H1 (cell line): ENCODE measurements at regions not wholly inside any gene's neighbourhood (a gene's known extent, or its start where the extent isn't known, plus 50 kb on each side); places are given as distances from the start of the nearest gene placed in this dataset.

ENCODE experiments used
- CTCF ChIA-PET: fragments of 300-600 bp; sonication (Branson Sonifier 250); formaldehyde crosslinking; loops from one replicate; lab custom pipeline; 2021; ENCODE audit not compliant: partially characterized antibody; lab: Charles Lee
- POLR2A ChIA-PET: fragments of 300-600 bp; sonication (Branson Sonifier 250); formaldehyde crosslinking; loops from one replicate; lab custom pipeline; 2021; ENCODE audit warnings: inconsistent platforms; ENCODE audit not compliant: partially characterized antibody; lab: Charles Lee
- DNase-seq, 2 experiments: peaks; one replicate each; pipeline versions ENCODE4 v3.0.0 to v3.0.0-alpha.2; 2010 to 2022; ENCODE audit warnings: low spot score in 2 of 2, low read depth in 1 of 2, mixed read lengths in 1 of 2
- FAIRE-seq: peaks from 2 replicates; lab custom pipeline; 2011; peaks lifted over from hg19 to GRCh38; lab: Jason Lieb, UNC
- H2AFZ ChIP-seq: 2 replicates; pipeline ENCODE4 v1.8.1; 2012; ENCODE audit warnings: low read length, inconsistent platforms
- H2AK5ac ChIP-seq: 2 replicates; pipeline ENCODE4 v1.6.1; 2013; ENCODE audit warnings: low read depth, low read length
- H2BK120ac ChIP-seq: replicated peaks from 2 replicates; pipeline ENCODE3; 2013; ENCODE audit warnings: low read depth, low read length, inconsistent platforms
- H2BK12ac ChIP-seq: 2 replicates; pipeline ENCODE4 v1.6.1; 2013; ENCODE audit warnings: low read depth, low read length
- H2BK15ac ChIP-seq: 2 replicates; pipeline ENCODE4 v1.6.1; 2013; ENCODE audit warnings: low read length
- H2BK20ac ChIP-seq: 2 replicates; pipeline ENCODE4 v1.6.1; 2013; ENCODE audit warnings: low read length
- H2BK5ac ChIP-seq: 2 replicates; pipeline ENCODE4 v1.6.1; 2013; ENCODE audit warnings: low read depth, low read length
- H3K14ac ChIP-seq: 2 replicates; pipeline ENCODE4 v1.6.1; 2013; ENCODE audit warnings: inconsistent platforms; ENCODE audit not compliant: insufficient read length
- H3K18ac ChIP-seq: 2 replicates; pipeline ENCODE4 v1.6.1; 2013; ENCODE audit warnings: low read length; ENCODE audit errors: extremely low read depth
- H3K23ac ChIP-seq: 2 replicates; pipeline ENCODE4 v1.6.1; 2013; ENCODE audit warnings: inconsistent platforms; ENCODE audit not compliant: insufficient read length
- H3K23me2 ChIP-seq: 2 replicates; pipeline ENCODE4 v1.6.1; 2013; ENCODE audit warnings: low read depth, low read length
- H3K27ac ChIP-seq: 2 replicates; pipeline ENCODE4 v1.6.1; 2011; ENCODE audit warnings: low read depth, low read length, inconsistent platforms
- H3K27me3 ChIP-seq, 4 experiments: replicated peaks in 1 of 4; 1 replicate in 1 of 4; 2 replicates in 3 of 4; pipeline versions ENCODE4 v1.6.1 to v1.8.1; 2011 to 2013; ENCODE audit warnings: low read length in 3 of 4, mild to moderate bottlenecking in 3 of 4, inconsistent platforms in 2 of 4, mixed read lengths in 2 of 4, moderate library complexity in 1 of 4; ENCODE audit not compliant: control insufficient read depth in 3 of 4, insufficient read depth in 3 of 4; ENCODE audit errors: extremely low read depth in 1 of 4
- H3K36me3 ChIP-seq, 4 experiments: 2 replicates each; pipeline versions ENCODE4 v1.6.1 to v1.8.1; 2011 to 2013; ENCODE audit warnings: mild to moderate bottlenecking in 4 of 4, low read length in 3 of 4, moderate library complexity in 2 of 4, control low read depth in 1 of 4, inconsistent platforms in 1 of 4; ENCODE audit not compliant: insufficient read depth in 4 of 4, control insufficient read depth in 2 of 4
- H3K4ac ChIP-seq: replicated peaks from 2 replicates; pipeline ENCODE3; 2013; ENCODE audit warnings: low read length, low read depth, mixed read lengths, inconsistent platforms; ENCODE audit not compliant: insufficient read length
- H3K4me1 ChIP-seq, 4 experiments: replicated peaks in 1 of 4; 1 replicate in 1 of 4; 2 replicates in 3 of 4; pipeline versions ENCODE4 v1.6.1 to v1.8.1; 2011 to 2013; ENCODE audit warnings: low read length in 3 of 4, inconsistent platforms in 2 of 4, mixed read lengths in 1 of 4; ENCODE audit not compliant: insufficient read depth in 4 of 4, control insufficient read depth in 3 of 4
- H3K4me2 ChIP-seq, 2 experiments: 2 replicates each; pipeline versions ENCODE4 v1.6.1 to v1.8.1; 2011 to 2013; ENCODE audit warnings: low read depth in 2 of 2, low read length in 2 of 2, control low read depth in 1 of 2, inconsistent platforms in 1 of 2, mild to moderate bottlenecking in 1 of 2; ENCODE audit not compliant: insufficient read depth in 1 of 2
- H3K4me3 ChIP-seq, 4 experiments: fragments of 200-600, 300-600 bp in 1 of 4; sonication (generic), shearing (Covaris generic), sonication (Bioruptor Twin) in 1 of 4; 2 replicates each; pipeline versions ENCODE4 v1.5.1 to v1.8.1; 2011 to 2016; ENCODE audit warnings: low read length in 4 of 4, low read depth in 3 of 4, control low read depth in 2 of 4, inconsistent platforms in 2 of 4, mild to moderate bottlenecking in 2 of 4, mixed read lengths in 1 of 4, moderate library complexity in 1 of 4; ENCODE audit not compliant: insufficient read depth in 2 of 4; ENCODE audit errors: extremely low read depth in 1 of 4
- H3K56ac ChIP-seq: replicated peaks from 2 replicates; pipeline ENCODE3; 2013; ENCODE audit warnings: low read depth, mild to moderate bottlenecking, mixed read lengths, low read length, inconsistent platforms; ENCODE audit not compliant: insufficient read length
- H3K79me1 ChIP-seq: 2 replicates; pipeline ENCODE4 v1.6.1; 2013; ENCODE audit warnings: low read depth, low read length, control low read depth
- H3K79me2 ChIP-seq, 2 experiments: 2 replicates each; pipeline versions ENCODE4 v1.6.1 to v1.8.1; 2012 to 2013; ENCODE audit warnings: low read length in 2 of 2, mild to moderate bottlenecking in 2 of 2, inconsistent platforms in 1 of 2; ENCODE audit not compliant: insufficient read depth in 2 of 2, control insufficient read depth in 1 of 2
- H3K9ac ChIP-seq, 4 experiments: replicated peaks in 1 of 4; 1 replicate in 1 of 4; 2 replicates in 3 of 4; pipeline versions ENCODE4 v1.6.1 to v1.8.1; 2011 to 2013; ENCODE audit warnings: low read depth in 3 of 4, low read length in 3 of 4, control low read depth in 2 of 4, mild to moderate bottlenecking in 2 of 4, moderate library complexity in 2 of 4, inconsistent platforms in 1 of 4; ENCODE audit errors: extremely low read depth in 1 of 4
- H3K9me3 ChIP-seq, 2 experiments: 2 replicates each; pipeline versions ENCODE4 v1.6.1 to v1.8.1; 2012 to 2013; ENCODE audit warnings: mild to moderate bottlenecking in 2 of 2, moderate library complexity in 2 of 2, control low read depth in 1 of 2, inconsistent platforms in 1 of 2, low read depth in 1 of 2, low read length in 1 of 2, mixed read lengths in 1 of 2; ENCODE audit not compliant: insufficient read depth in 2 of 2
- H4K20me1 ChIP-seq, 2 experiments: replicated peaks in 1 of 2; 2 replicates each; pipeline versions ENCODE3 to v1.8.1; 2011 to 2013; ENCODE audit warnings: inconsistent platforms in 2 of 2, low read length in 2 of 2, mild to moderate bottlenecking in 1 of 2; ENCODE audit not compliant: insufficient read depth in 2 of 2, control insufficient read depth in 1 of 2
- H4K5ac ChIP-seq: 2 replicates; pipeline ENCODE4 v1.6.1; 2013; ENCODE audit warnings: low read length, low read depth, mixed read lengths, inconsistent platforms; ENCODE audit not compliant: insufficient read length
- H4K8ac ChIP-seq: 2 replicates; pipeline ENCODE4 v1.8.0; 2013; ENCODE audit warnings: mild to moderate bottlenecking, moderate library complexity, low read length, inconsistent platforms; ENCODE audit not compliant: insufficient read depth; ENCODE audit errors: extremely low read depth
- H4K91ac ChIP-seq: replicated peaks from 2 replicates; pipeline ENCODE3; 2013; ENCODE audit warnings: low read length, mixed read lengths, inconsistent platforms; ENCODE audit not compliant: insufficient read length
- MAFK ChIP-seq: IDR thresholded peaks from 2 replicates; pipeline ENCODE4 v1.6.1; 2012; ENCODE audit warnings: low read depth, mild to moderate bottlenecking, improper control_type of control experiment, low read length
- RAD21 ChIP-seq, 2 experiments: IDR thresholded peaks in 1 of 2; conservative IDR thresholded peaks in 1 of 2; 2 replicates each; pipeline ENCODE4 v1.6.1; 2011; ENCODE audit warnings: low read depth in 2 of 2, low read length in 2 of 2, improper control_type of control experiment in 1 of 2, inconsistent platforms in 1 of 2, mild to moderate bottlenecking in 1 of 2, moderate library complexity in 1 of 2
- TCF12 ChIP-seq: IDR thresholded peaks from 2 replicates; pipeline ENCODE4 v1.6.1; 2011; ENCODE audit warnings: low read depth, mild to moderate bottlenecking, low read length
- TF ChIP-seq, protein P1 (sequence below), 3 experiments: IDR thresholded peaks; 1 replicate in 2 of 3; 2 replicates in 1 of 3; pipeline versions ENCODE4 v1.5.1 to v1.6.1; 2011; ENCODE audit warnings: low read length in 3 of 3, mild to moderate bottlenecking in 3 of 3, inconsistent platforms in 2 of 3, low read depth in 1 of 3, moderate library complexity in 1 of 3; ENCODE audit not compliant: insufficient read depth in 1 of 3; ENCODE audit errors: control extremely low read depth in 1 of 3

DNA sequence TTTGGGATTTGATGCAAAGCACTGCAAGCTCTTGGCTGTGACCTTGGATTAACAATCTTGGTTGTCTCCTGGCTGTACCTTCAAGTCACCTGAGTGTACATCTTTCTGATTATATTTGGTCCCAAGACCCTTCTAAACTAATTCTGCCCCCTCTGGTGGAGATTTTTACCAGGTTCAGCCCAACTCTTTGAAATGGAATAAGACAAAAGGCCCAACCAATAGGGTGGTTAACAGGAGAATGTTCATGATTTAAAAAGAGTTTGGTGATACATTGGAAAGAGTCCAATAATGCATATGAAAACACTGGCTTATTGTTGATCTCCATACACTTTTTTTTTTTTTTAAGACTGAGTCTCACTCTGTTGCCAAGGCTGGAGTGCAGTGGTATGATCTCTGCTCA lies 77.5 kb upstream of the CD83 start:
- H3K79me1 ChIP-seq: no peaks in the 10 kb centered on the region
- no peak overlapping the region for H2BK20ac ChIP-seq
- POLR2A ChIA-PET: no interaction called here
- no peak overlapping the region for H2BK120ac ChIP-seq
- no peak overlapping the region for H2BK15ac ChIP-seq
- H3K79me2 ChIP-seq: no peaks in the 10 kb centered on the region
- DNase-seq (no peak), FAIRE-seq (no peak)
- H3K27me3 ChIP-seq: no peaks in the 10 kb centered on the region; a peak in 1 of 7 replicates
- H3K18ac ChIP-seq: no peak overlapping the region
- CTCF ChIA-PET: interaction anchor here (0.6 to 14.9 kb wide), 23 partner anchors 10 to 1629 kb away, joined by 3 to 189 read pairs (median 4); partner anchors contain the start of gene RNF182
- H4K8ac ChIP-seq: no peak overlapping the region
- no peak overlapping the region for H2AFZ ChIP-seq
- H3K56ac ChIP-seq: no peak overlapping the region
- H2BK12ac ChIP-seq: no peak overlapping the region
- H3K14ac ChIP-seq: no peak overlapping the region
- no peak overlapping the region for H3K23ac ChIP-seq
- H3K9me3 ChIP-seq: no peaks in the 10 kb centered on the region
- no peaks in the 10 kb centered on the region for H4K20me1 ChIP-seq
- no peak overlapping the region for H2AK5ac ChIP-seq
- H4K5ac ChIP-seq: no peak overlapping the region
- H2BK5ac ChIP-seq: no peak overlapping the region
- no peaks in the 10 kb centered on the region for H3K23me2 ChIP-seq
- no peak overlapping the region for H4K91ac ChIP-seq
- H3K27ac ChIP-seq: no peak overlapping the region
- H3K4me1 ChIP-seq: peaks cover 0 to 7% (median 4%) of the 10 kb centered on the region in 4 experiments; a peak in 3 of 7 replicates
- no peaks in the 10 kb centered on the region for H3K36me3 ChIP-seq
- H3K9ac ChIP-seq: no peak overlapping the region
- no peak overlapping the region for H3K4me3 ChIP-seq
- H3K4ac ChIP-seq: no peak overlapping the region
- TF ChIP-seq MAFK: no peak
- peak; percentile 22 to 30; a peak in 2 of 4 replicates for TF ChIP-seq RAD21 (IDR thresholded peaks at IDR 0.05 in 1 of 2, conservative IDR thresholded peaks at IDR 0.05 in 1 of 2; ENCODE audit: low read depth in 2 of 2, low read length in 2 of 2)
- no peak for TF ChIP-seq TCF12
- TF ChIP-seq, protein P1, sequence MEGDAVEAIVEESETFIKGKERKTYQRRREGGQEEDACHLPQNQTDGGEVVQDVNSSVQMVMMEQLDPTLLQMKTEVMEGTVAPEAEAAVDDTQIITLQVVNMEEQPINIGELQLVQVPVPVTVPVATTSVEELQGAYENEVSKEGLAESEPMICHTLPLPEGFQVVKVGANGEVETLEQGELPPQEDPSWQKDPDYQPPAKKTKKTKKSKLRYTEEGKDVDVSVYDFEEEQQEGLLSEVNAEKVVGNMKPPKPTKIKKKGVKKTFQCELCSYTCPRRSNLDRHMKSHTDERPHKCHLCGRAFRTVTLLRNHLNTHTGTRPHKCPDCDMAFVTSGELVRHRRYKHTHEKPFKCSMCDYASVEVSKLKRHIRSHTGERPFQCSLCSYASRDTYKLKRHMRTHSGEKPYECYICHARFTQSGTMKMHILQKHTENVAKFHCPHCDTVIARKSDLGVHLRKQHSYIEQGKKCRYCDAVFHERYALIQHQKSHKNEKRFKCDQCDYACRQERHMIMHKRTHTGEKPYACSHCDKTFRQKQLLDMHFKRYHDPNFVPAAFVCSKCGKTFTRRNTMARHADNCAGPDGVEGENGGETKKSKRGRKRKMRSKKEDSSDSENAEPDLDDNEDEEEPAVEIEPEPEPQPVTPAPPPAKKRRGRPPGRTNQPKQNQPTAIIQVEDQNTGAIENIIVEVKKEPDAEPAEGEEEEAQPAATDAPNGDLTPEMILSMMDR (IDR thresholded peaks at IDR 0.05; ENCODE audit: control extremely low read depth in 1 of 3, insufficient read depth in 1 of 3, low read depth in 1 of 3, low read length in 3 of 3): peak in 1 of 3 experiments; percentile 7; a peak in 2 of 4 replicates
- H3K4me2 ChIP-seq: no peak overlapping the region
